A549 (cell line): ENCODE measurements at regions not wholly inside any gene's neighbourhood (a gene's known extent, or its start where the extent isn't known, plus 50 kb on each side); places are given as distances from the start of the nearest gene placed in this dataset.

ENCODE experiments used
- CBX2 ChIP-seq: fragments of 200-600 bp; sonication (generic); IDR thresholded peaks from 2 replicates; pipeline ENCODE4 v1.6.1; 2016; ENCODE audit warnings: low read depth, mild to moderate bottlenecking, borderline replicate concordance
- CHD4 ChIP-seq: fragments of 200-600 bp; sonication (generic); IDR thresholded peaks from 2 replicates; pipeline ENCODE4 v1.6.1; 2016; ENCODE audit warnings: antibody characterized with exemption, mild to moderate bottlenecking, borderline replicate concordance
- CTCF ChIP-seq: fragments of >200 bp; sonication (Bioruptor Twin); formaldehyde crosslinking; IDR thresholded peaks from 3 replicates; pipeline ENCODE4 v1.5.1; 2016
- MYC ChIP-seq: IDR thresholded peaks from 2 replicates; pipeline ENCODE4 v1.6.1; 2012; ENCODE audit warnings: mild to moderate bottlenecking, inconsistent platforms, low read length, improper control_type of control experiment, borderline replicate concordance
- NR3C1 ChIP-seq: fragments of >200 bp; sonication (Bioruptor Twin); formaldehyde crosslinking; IDR thresholded peaks from 3 replicates; pipeline ENCODE4 v1.6.1; 2017
- POLR2A ChIP-seq: IDR thresholded peaks from 2 replicates; pipeline ENCODE4 v1.6.1; 2012; ENCODE audit warnings: mild to moderate bottlenecking, low read length
- SMC3 ChIP-seq: fragments of >200 bp; sonication (Bioruptor Twin); formaldehyde crosslinking; IDR thresholded peaks from 3 replicates; pipeline ENCODE4 v1.6.1; 2018; ENCODE audit warnings: inconsistent platforms
- SREBF2 ChIP-seq: fragments of 450-650 bp; IDR thresholded peaks from 2 replicates; pipeline ENCODE4 v1.6.1; 2014; ENCODE audit warnings: mild to moderate bottlenecking, moderate library complexity
- TFCP2L1 ChIP-seq: fragments of 250-450 bp; sonication (Bioruptor Pico); IDR thresholded peaks from 2 replicates; pipeline ENCODE4 v1.5.0; 2021; ENCODE audit warnings: mild to moderate bottlenecking
- ZNF302 ChIP-seq: fragments of 250-450 bp; sonication (Bioruptor Pico); IDR thresholded peaks from 2 replicates; pipeline ENCODE4 v1.9.0; 2021; ENCODE audit warnings: inconsistent platforms, mild to moderate bottlenecking, moderate library complexity
- TF ChIP-seq, protein P1 (sequence below): IDR thresholded peaks from 2 replicates; pipeline ENCODE4 v1.6.1; 2012
- TF ChIP-seq, protein P2 (sequence below): fragments of 450-650 bp; IDR thresholded peaks from 2 replicates; pipeline ENCODE4 v1.6.1; 2014; ENCODE audit warnings: antibody characterized with exemption
- TF ChIP-seq, protein P3 (sequence below): fragments of 200-600 bp; sonication (generic); IDR thresholded peaks from 2 replicates; pipeline ENCODE4 v1.6.1; 2016; ENCODE audit warnings: antibody characterized with exemption, mild to moderate bottlenecking, moderate library complexity

GRCh38 chr18:49727816-49728215 is 85.5 kb downstream of the ACAA2 start:
- TF ChIP-seq NR3C1 (no peak), CTCF (no peak), POLR2A (no peak), TFCP2L1 (no peak), CBX2 (no peak), CHD4 (no peak), SREBF2 (no peak), ZNF302 (CRISPR knock-in tag) (no peak), SMC3 (no peak), MYC (no peak)
- TF ChIP-seq, protein P1, sequence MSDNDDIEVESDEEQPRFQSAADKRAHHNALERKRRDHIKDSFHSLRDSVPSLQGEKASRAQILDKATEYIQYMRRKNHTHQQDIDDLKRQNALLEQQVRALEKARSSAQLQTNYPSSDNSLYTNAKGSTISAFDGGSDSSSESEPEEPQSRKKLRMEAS = no peak
- TF ChIP-seq, protein P2, sequence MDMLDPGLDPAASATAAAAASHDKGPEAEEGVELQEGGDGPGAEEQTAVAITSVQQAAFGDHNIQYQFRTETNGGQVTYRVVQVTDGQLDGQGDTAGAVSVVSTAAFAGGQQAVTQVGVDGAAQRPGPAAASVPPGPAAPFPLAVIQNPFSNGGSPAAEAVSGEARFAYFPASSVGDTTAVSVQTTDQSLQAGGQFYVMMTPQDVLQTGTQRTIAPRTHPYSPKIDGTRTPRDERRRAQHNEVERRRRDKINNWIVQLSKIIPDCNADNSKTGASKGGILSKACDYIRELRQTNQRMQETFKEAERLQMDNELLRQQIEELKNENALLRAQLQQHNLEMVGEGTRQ = no peak
- TF ChIP-seq, protein P3, sequence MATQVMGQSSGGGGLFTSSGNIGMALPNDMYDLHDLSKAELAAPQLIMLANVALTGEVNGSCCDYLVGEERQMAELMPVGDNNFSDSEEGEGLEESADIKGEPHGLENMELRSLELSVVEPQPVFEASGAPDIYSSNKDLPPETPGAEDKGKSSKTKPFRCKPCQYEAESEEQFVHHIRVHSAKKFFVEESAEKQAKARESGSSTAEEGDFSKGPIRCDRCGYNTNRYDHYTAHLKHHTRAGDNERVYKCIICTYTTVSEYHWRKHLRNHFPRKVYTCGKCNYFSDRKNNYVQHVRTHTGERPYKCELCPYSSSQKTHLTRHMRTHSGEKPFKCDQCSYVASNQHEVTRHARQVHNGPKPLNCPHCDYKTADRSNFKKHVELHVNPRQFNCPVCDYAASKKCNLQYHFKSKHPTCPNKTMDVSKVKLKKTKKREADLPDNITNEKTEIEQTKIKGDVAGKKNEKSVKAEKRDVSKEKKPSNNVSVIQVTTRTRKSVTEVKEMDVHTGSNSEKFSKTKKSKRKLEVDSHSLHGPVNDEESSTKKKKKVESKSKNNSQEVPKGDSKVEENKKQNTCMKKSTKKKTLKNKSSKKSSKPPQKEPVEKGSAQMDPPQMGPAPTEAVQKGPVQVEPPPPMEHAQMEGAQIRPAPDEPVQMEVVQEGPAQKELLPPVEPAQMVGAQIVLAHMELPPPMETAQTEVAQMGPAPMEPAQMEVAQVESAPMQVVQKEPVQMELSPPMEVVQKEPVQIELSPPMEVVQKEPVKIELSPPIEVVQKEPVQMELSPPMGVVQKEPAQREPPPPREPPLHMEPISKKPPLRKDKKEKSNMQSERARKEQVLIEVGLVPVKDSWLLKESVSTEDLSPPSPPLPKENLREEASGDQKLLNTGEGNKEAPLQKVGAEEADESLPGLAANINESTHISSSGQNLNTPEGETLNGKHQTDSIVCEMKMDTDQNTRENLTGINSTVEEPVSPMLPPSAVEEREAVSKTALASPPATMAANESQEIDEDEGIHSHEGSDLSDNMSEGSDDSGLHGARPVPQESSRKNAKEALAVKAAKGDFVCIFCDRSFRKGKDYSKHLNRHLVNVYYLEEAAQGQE = no peak
